VCaP (cell line): ENCODE measurements at regions not wholly inside any gene's neighbourhood (a gene's known extent, or its start where the extent isn't known, plus 50 kb on each side); places are given as distances from the start of the nearest gene placed in this dataset.

Experiments used
- H3K27ac ChIP-seq: fragments of 450-650 bp; 2 replicates; pipeline ENCODE4 v1.5.1; 2017
- TF ChIP-seq, protein P1 (sequence below): fragments of 450-650 bp; conservative IDR thresholded peaks from 2 replicates; pipeline ENCODE4 v1.5.1; 2017; ENCODE audit warnings: mild to moderate bottlenecking, moderate library complexity

DNA sequence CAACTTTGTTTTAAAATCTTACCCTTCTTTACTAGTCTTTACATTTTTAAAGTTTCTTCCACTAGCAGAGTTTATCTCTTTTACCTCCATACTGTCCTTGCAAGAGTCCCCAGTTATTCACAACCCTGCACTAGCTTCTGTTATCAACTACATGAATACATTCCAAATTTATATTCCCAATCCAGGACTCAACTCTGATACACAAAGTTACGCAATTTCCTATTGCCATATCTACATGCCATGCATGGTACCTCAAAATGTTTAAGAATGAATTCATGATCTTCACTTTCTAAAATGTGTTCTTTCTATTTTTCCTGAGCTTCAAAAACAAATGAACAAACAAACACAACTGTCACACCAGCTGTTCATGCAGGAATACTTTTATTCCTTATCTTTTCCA, 668.7 kb downstream of the CDH18 start:
- no peak overlapping the region for H3K27ac ChIP-seq
- TF ChIP-seq, protein P1, sequence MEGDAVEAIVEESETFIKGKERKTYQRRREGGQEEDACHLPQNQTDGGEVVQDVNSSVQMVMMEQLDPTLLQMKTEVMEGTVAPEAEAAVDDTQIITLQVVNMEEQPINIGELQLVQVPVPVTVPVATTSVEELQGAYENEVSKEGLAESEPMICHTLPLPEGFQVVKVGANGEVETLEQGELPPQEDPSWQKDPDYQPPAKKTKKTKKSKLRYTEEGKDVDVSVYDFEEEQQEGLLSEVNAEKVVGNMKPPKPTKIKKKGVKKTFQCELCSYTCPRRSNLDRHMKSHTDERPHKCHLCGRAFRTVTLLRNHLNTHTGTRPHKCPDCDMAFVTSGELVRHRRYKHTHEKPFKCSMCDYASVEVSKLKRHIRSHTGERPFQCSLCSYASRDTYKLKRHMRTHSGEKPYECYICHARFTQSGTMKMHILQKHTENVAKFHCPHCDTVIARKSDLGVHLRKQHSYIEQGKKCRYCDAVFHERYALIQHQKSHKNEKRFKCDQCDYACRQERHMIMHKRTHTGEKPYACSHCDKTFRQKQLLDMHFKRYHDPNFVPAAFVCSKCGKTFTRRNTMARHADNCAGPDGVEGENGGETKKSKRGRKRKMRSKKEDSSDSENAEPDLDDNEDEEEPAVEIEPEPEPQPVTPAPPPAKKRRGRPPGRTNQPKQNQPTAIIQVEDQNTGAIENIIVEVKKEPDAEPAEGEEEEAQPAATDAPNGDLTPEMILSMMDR = no peak

- TF ChIP-seq, protein P1 = no peak
- no peak overlapping the region for H3K27ac ChIP-seq
These were observed 665.1 kb downstream of the CDH18 start for GRCh38 chr5:19322716-19323485.

DNA sequence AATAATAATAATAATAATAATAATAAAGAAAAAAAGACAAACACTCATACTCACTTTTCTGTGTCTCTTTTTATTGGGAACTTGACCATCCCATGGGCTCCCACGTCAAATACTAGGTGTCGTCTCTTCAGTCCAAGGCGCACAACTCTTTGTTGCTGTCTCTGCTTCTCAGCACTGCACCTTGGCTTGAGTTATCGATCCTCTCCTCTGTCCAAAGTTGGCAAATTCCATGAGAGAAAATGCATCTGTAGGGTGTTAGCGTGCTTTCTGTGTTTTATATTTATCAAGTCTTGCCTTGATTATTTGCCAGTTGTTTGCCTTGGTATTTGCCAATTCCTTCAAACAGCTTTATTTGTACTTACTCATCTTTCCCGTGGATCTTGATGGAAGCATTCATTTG, 653.7 kb downstream of the CDH18 start:
- TF ChIP-seq, protein P1 = no peak
- H3K27ac ChIP-seq = no peak overlapping the region

GRCh38 chr5:19342942-19343341, 645.1 kb downstream of the CDH18 start:
- TF ChIP-seq, protein P1 = no peak

GRCh38 chr5:19352120-19352519, 635.9 kb downstream of the CDH18 start:
- TF ChIP-seq, protein P1 = no peak

More at GRCh38 chr5:19342942-19343341, 645.1 kb downstream of the CDH18 start:
- no peak overlapping the region for H3K27ac ChIP-seq

DNA sequence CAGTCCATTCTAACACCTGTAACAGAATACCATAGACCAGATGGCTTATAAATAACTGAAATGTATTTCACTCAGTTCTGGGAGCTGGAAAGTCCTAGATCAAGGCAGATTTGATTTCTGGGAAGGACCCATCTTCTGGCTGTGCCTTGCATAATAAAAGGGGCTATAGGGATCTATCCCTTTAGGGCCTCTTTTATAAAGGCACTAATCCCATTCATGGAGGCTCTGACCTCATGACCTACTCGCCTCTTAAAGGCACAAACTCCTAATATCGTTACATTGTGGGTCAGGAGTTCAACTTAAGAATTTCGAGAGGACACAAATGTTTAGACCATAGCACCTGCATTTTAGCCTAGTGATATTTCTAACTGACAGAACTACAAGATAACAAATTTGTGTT, 619.0 kb downstream of the CDH18 start:
- no peak overlapping the region for H3K27ac ChIP-seq
- TF ChIP-seq, protein P1 = no peak

More at GRCh38 chr5:19352120-19352519, 635.9 kb downstream of the CDH18 start:
- no peak overlapping the region for H3K27ac ChIP-seq

DNA sequence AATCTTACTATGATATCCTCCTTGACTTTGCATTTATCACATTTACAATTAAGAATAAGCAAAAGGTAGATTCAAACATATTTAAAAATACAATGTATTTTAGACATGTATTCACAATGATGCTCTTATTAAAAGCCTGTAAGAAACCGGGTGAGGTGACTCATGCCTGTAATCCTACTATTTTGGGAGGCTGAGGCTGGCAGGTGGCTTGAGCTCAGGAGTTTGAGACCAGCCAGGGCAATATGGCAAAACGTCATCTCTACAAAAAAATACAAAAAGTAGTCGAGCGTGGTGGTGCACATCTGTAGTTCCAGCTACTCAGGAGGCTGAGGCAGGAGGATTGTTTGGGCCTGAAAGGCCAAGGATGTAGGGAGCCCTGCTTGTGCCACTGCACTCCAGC, 618.4 kb downstream of the CDH18 start:
- TF ChIP-seq, protein P1 = no peak
- no peak overlapping the region for H3K27ac ChIP-seq
